HEK293T (cell line): ENCODE measurements at regions not wholly inside any gene's neighbourhood (a gene's known extent, or its start where the extent isn't known, plus 50 kb on each side); places are given as distances from the start of the nearest gene placed in this dataset.

Experiments used
- CTCF ChIA-PET: fragments of 350-600 bp; formaldehyde crosslinking; extraction: SDS; loops from one replicate; lab custom pipeline; 2021; ENCODE audit warnings: antibody characterized with exemption, inconsistent platforms; lab: Yijun Ruan, JAX
- POLR2A ChIA-PET: fragments of 350-600 bp; formaldehyde crosslinking; extraction: SDS; loops from one replicate; lab custom pipeline; 2020; ENCODE audit warnings: antibody characterized with exemption, inconsistent platforms; lab: Yijun Ruan, JAX
- DNase-seq: peaks from one replicate; pipeline ENCODE4 v3.0.0; 2012; ENCODE audit warnings: mixed read lengths; ENCODE audit errors: extremely low spot score
- ARNT ChIP-seq: fragments of 450-650 bp; IDR thresholded peaks from 2 replicates; pipeline ENCODE4 v1.6.1; 2017; ENCODE audit warnings: mild to moderate bottlenecking
- BHLHE40 ChIP-seq: fragments of 450-650 bp; IDR thresholded peaks from 2 replicates; pipeline ENCODE4 v1.6.1; 2016; ENCODE audit warnings: mild to moderate bottlenecking, moderate library complexity, borderline replicate concordance
- CTBP1 ChIP-seq: fragments of 450-650 bp; IDR thresholded peaks from 2 replicates; pipeline ENCODE4 v1.6.1; 2016; ENCODE audit warnings: borderline replicate concordance
- ELF4 ChIP-seq: fragments of 450-650 bp; IDR thresholded peaks from 2 replicates; pipeline ENCODE4 v1.6.1; 2017; ENCODE audit warnings: antibody characterized with exemption
- FOXA1 ChIP-seq: fragments of 450-650 bp; IDR thresholded peaks from 2 replicates; pipeline ENCODE4 v1.6.1; 2016; ENCODE audit warnings: mild to moderate bottlenecking
- FOXK2 ChIP-seq: fragments of 450-650 bp; IDR thresholded peaks from 2 replicates; pipeline ENCODE4 v1.6.1; 2016; ENCODE audit warnings: mild to moderate bottlenecking
- FOXM1 ChIP-seq: fragments of 450-650 bp; IDR thresholded peaks from 2 replicates; pipeline ENCODE4 v1.6.1; 2017; ENCODE audit warnings: mild to moderate bottlenecking, borderline replicate concordance
- HDGF ChIP-seq: fragments of 450-650 bp; IDR thresholded peaks from 2 replicates; pipeline ENCODE4 v1.6.1; 2017; ENCODE audit warnings: antibody characterized with exemption, borderline replicate concordance
- L3MBTL2 ChIP-seq: fragments of 450-650 bp; conservative IDR thresholded peaks from 2 replicates; pipeline ENCODE4 v1.6.1; 2016; ENCODE audit warnings: mild to moderate bottlenecking
- LEF1 ChIP-seq: fragments of 450-650 bp; IDR thresholded peaks from 2 replicates; pipeline ENCODE4 v1.6.1; 2017; ENCODE audit warnings: mild to moderate bottlenecking, borderline replicate concordance
- NFRKB ChIP-seq: fragments of 450-650 bp; IDR thresholded peaks from 2 replicates; pipeline ENCODE4 v1.6.1; 2016; ENCODE audit warnings: mild to moderate bottlenecking, moderate library complexity
- SP1 ChIP-seq: fragments of 450-650 bp; IDR thresholded peaks from 2 replicates; pipeline ENCODE4 v1.6.1; 2017
- SUZ12 ChIP-seq: fragments of 450-650 bp; IDR thresholded peaks from 2 replicates; pipeline ENCODE4 v1.6.1; 2016; ENCODE audit warnings: mild to moderate bottlenecking
- TARDBP ChIP-seq: fragments of 450-650 bp; IDR thresholded peaks from 2 replicates; pipeline ENCODE4 v1.6.1; 2016
- ZNF384 ChIP-seq: fragments of 450-650 bp; IDR thresholded peaks from 2 replicates; pipeline ENCODE4 v1.6.1; 2016
- TF ChIP-seq, protein P1 (sequence below): fragments of 450-650 bp; IDR thresholded peaks from 2 replicates; pipeline ENCODE4 v1.6.1; 2016

DNA sequence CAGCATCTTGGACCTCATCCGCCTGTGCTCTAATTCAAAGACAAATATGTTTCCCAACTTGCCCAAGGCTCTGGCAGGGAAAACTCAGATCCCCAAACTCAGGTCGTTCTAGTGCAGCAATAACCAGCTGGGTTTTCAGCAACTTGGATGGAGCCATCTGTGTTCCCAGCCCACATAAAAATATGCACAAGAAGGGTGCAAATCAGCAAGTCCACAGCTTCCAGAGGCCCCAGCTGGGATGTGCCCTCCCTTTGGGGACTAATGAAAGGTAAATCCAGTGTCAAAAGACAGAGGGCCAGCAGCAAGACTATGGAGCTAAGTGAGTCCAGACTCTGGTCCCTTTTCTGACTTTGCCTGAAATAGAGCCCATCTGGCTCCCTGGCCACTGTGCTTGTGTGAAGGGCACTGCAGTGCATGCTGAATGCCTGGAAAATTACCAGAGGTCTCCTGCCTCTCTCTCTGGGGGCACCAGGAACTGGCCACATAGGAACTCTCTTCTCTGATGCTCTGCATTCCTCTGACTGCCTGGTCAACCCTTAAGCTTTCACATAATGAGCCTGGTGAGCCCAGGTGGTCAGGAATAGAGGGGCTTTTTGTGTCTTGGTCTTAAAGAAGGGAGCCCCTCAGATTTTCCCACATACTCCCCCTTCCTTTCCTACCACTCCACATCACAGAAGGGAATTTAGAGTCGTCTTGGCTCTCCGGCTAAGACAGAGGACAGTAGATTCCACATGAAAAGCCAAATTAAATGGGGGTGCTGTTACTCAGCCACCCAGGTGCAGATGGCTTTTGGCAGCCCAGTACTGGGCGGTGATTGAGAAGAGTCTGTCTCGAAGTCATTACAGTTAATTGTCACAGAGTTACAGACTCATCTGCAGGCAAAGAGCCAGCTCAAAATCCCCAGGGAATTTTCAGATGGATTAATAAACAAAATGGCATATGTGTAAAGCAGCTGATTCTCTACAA, 88.1 kb upstream of the C1orf21 start:
- POLR2A ChIA-PET, result no interaction called here
- TF ChIP-seq FOXK2, result no peak
- no peak for TF ChIP-seq FOXA1
- TF ChIP-seq, protein P1, sequence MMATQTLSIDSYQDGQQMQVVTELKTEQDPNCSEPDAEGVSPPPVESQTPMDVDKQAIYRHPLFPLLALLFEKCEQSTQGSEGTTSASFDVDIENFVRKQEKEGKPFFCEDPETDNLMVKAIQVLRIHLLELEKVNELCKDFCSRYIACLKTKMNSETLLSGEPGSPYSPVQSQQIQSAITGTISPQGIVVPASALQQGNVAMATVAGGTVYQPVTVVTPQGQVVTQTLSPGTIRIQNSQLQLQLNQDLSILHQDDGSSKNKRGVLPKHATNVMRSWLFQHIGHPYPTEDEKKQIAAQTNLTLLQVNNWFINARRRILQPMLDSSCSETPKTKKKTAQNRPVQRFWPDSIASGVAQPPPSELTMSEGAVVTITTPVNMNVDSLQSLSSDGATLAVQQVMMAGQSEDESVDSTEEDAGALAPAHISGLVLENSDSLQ, result no peak
- no peak for TF ChIP-seq TARDBP
- no peak for TF ChIP-seq ZNF384
- no peak for DNase-seq
- CTCF ChIA-PET, result interaction anchor here (0.6 kb wide), 1 partner anchor 228 kb away, joined by 3 read pairs; no protein-coding TSS in a partner anchor

DNA sequence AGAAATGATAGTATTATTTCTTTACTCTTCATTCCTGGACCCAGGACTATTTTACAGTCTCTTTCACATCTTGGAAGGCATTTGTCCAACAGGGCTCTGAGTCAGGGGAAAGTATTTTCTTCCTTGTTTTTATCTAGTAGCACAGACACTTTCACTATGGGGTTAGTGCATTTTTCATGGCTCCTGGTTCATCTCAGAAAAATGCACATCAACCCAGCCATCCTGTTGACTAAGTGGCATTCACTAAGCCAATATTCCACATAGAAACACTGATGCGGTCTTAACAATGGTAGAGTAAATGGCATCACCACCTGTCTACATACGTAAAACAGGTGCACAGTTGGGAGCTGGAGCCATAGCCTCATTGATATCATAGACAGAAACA, 87.4 kb upstream of the C1orf21 start:
- DNase-seq, result no peak
- ChIA-PET CTCF (interaction anchor here (0.6 kb wide), 1 partner anchor 227 kb away, joined by 3 read pairs; no protein-coding TSS in a partner anchor), POLR2A (no interaction called here)
- TF ChIP-seq TARDBP (no peak), ZNF384 (no peak), SP1 (no peak), LEF1 (no peak), BHLHE40 (no peak), CTBP1 (no peak), FOXA1 (no peak), ELF4 (no peak), FOXK2 (no peak), HDGF (no peak), FOXM1 (no peak), NFRKB (no peak), SUZ12 (no peak), L3MBTL2 (no peak), ARNT (no peak)
- TF ChIP-seq, protein P1, result no peak

DNA sequence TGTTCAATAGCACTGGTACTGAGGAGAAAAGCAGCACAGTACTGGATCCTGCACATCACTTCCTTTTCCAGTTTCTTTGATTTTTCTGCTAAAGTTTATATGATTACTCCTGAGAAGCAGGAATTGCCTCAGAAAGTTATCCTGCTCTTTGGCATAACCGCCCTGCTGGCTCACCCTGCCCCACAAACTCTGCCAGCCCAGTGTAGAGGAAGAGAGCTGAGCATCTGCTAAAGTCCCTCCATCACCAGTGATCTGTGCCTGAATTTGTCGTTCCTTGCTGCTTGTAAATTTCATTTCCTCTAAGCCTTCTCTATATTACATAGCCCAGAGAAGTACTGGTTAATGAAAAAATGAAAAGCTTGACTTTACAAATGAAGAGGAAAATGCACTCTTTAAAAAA, 87.0 kb upstream of the C1orf21 start:
- DNase-seq, result no peak
- ChIA-PET CTCF (interaction anchor here (0.6 kb wide), 1 partner anchor 227 kb away, joined by 3 read pairs; no protein-coding TSS in a partner anchor), POLR2A (no interaction called here)
- TF ChIP-seq LEF1, result no peak
- TF ChIP-seq L3MBTL2, result no peak
- no peak for TF ChIP-seq NFRKB
- no peak for TF ChIP-seq TARDBP
- no peak for TF ChIP-seq CTBP1
- no peak for TF ChIP-seq FOXK2
- TF ChIP-seq, protein P1, result no peak
- TF ChIP-seq FOXA1, result no peak
- no peak for TF ChIP-seq FOXM1
- no peak for TF ChIP-seq BHLHE40
- no peak for TF ChIP-seq ARNT

DNA sequence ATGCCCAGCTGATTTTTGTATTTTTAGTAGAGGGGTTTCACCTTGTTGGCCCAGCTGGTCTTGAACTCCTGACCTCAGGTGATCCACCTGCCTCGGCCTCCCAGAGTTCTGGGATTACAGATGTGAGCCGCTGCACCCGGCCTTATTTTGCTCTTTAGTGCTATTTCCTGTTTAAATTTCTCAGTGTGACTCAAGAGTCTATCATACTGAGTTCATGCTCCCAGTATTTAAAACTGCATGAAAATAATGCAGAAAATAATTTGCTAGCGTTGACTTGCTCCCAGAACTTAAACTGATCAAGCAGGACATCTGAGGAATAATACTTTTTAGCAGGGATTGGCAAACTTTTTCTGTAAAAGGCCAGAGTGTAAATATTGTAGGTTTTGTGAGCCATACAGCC, 86.4 kb upstream of the C1orf21 start:
- no peak for TF ChIP-seq FOXA1
- TF ChIP-seq LEF1, result no peak
- no peak for TF ChIP-seq TARDBP
- no peak for TF ChIP-seq CTBP1
- no peak for TF ChIP-seq L3MBTL2
- ChIA-PET POLR2A (no interaction called here), CTCF (no interaction called here)
- DNase-seq, result no peak

DNA sequence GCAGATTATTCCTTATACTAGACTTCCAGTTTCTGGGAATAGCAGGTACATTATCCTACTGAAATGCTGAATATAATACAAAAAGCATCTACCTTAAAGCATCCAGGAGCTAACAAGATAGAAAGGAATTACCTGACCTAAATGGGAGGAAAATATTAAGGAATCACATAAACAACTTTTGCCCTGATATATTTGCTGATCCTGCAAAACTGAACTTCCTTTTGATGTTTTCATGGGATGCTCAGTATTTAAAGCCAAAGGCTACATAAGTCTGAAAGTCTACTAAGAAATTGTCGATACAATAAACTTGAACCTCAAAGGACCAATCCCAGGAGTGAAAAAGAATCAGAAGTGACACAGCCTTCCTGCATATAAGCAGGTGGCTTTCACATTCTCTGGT, 85.6 kb upstream of the C1orf21 start:
- CTCF ChIA-PET, result no interaction called here
- DNase-seq, result no peak
- TF ChIP-seq NFRKB (no peak), FOXM1 (no peak), ARNT (no peak), LEF1 (no peak)
- POLR2A ChIA-PET, result no interaction called here

DNA sequence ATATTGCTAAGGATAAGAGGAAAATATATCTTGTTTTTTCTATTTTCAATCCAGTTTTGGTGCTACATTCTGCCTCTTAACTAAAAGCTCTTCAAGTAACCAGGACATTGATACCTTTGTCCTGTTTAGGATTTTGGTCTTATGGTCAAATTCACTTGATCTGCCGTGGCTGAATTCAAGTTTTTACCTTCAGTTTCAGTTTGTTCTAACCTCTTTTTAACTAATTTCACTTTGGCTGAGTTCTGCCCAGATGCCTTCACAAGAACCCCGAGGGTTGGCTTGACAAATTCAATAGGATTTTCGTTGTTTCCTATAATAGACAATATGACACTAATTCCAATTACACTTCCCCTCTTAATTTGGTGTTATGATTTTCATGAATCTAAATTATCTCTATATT, 84.5 kb upstream of the C1orf21 start:
- no peak for TF ChIP-seq ARNT
- TF ChIP-seq, protein P1, result no peak
- TF ChIP-seq ZNF384, result no peak
- no peak for TF ChIP-seq FOXK2
- no peak for TF ChIP-seq L3MBTL2
- no peak for TF ChIP-seq FOXA1
- no peak for TF ChIP-seq SP1
- TF ChIP-seq HDGF, result no peak
- no peak for DNase-seq
- POLR2A ChIA-PET, result no interaction called here
- CTCF ChIA-PET, result no interaction called here
